GM19468 (cell line): ENCODE measurements at regions not wholly inside any gene's neighbourhood (a gene's known extent, or its start where the extent isn't known, plus 50 kb on each side); places are given as distances from the start of the nearest gene placed in this dataset.
"Not testable (repeated sequence)": the region's sequence is repeated elsewhere in the genome, so short reads cannot be mapped to it uniquely, and the experiment has no call there.

ENCODE experiments used
- ATAC-seq: cut with Tn5 transposase; IDR thresholded peaks from one replicate; pipeline ENCODE4 v1.9.1; 2021; ENCODE audit warnings: mild to moderate bottlenecking, moderate library complexity, moderate number of reproducible peaks; ENCODE audit not compliant: unreplicated experiment; ENCODE audit errors: extremely low read depth

- no peak for ATAC-seq
Observed at GRCh38 chr7:81447351-81447952, 322.4 kb downstream of the HGF start.

- ATAC-seq, result no peak
Observed at GRCh38 chr7:81446212-81446611, 323.6 kb downstream of the HGF start.

- no peak for ATAC-seq
Observed at GRCh38 chr7:81445462-81445861, 324.4 kb downstream of the HGF start.

DNA sequence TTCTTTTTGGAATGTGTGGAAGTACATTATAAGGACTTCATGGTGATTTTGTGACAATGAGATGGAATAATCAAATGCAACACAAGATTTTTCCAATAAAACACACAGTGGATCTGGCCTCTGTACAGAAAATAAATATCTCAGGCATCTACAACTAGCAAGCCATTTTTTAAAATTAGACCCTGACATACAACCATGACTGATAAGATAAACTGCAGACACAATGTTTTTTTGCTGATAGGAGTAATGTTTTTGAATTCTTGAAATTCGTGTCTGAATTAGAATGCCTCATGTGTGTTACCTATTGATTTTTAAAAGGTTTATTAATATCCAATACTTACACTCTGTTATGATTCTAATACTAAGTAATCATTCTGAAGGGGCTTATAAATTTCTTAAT lies 328.1 kb downstream of the HGF start:
- no peak for ATAC-seq

DNA sequence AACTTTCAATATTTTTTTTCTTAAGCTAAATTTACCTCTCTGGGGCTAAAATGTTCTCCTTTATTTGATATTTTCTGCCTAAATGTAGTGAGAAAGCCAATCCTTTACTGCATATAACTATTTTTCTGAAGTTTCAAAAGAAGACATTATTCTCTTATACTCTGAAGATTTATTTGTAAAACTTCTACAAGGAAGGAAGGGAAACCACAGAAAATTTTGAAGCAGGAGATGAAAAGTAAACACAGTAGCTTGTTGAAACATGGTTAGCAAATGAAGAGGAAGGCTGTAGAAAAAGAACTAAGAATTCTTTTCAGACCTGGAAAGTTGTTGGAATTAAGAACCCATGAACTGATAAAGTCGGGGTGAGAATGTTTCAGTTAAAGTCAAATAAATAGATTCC lies 330.3 kb downstream of the HGF start:
- no peak for ATAC-seq

DNA sequence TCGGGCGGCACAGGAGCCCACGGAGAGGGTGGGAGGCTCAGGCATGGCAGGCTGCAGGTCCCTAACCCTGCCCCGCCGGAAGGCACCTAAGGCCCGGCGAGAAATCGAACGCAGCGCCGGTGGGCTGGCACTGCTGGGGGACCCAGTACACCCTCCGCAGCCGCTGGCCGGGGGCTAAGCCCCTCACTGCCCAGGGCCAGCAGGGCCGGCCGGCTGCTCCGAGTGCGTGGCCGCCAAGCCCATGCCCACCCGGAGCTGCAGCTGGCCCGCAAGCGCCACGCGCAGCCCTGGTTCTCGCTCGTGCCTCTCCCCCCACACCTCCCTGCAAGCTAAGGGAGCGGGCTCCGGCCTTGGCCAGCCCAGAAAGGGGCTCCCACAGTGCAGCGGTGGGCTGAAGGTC lies 332.7 kb downstream of the HGF start:
- ATAC-seq, result not testable (repeated sequence)

DNA sequence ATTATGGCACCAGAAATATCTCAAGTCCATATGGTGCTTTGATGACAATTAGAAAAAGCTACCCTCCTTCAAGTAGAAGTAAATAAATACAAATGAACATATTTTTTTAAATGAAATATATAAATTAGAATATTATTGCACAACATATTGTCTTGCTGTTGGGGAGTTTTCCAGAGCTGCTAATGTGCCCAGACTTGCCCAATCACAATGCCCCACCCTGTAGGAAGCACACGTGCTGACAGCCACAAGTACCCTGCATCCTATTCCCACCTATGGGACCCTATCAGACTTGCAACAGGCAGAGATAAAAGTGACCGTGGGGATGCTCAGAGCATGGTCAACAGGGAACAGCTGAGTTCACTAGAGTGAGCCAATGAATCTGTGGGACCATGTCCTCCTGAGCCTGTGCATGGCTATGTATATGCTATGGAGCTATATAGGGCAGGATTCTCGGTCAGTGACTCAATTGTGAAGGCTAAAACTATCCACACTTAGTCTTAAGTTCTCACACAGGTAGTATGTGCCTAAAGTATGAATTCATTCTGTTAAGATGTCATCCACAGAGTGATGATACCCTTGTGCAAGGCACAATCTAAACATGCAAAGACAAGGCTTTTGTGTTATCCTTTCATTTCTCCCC lies 336.0 kb downstream of the HGF start:
- ATAC-seq, result no peak

DNA sequence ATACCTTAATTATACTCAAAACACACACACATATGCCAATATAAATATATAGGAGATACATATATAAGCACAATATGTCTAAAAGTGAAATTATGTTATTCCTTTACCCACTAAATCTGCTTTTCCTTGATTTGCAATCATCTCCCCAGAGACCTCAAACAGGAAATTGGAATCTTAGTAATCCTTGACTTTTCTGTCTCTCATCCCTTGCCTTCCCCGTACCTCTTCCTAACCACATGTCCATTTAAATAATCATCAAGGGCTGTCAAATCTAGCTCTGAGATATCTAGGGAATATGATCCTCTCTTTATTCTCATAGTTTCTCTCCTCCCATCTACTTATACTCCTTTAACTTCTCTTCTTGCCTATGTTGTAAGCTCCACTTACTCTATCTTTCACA lies 336.6 kb downstream of the HGF start:
- ATAC-seq, result no peak

- ATAC-seq, result no peak
Observed at GRCh38 chr7:81430761-81431160, 339.1 kb downstream of the HGF start.

DNA sequence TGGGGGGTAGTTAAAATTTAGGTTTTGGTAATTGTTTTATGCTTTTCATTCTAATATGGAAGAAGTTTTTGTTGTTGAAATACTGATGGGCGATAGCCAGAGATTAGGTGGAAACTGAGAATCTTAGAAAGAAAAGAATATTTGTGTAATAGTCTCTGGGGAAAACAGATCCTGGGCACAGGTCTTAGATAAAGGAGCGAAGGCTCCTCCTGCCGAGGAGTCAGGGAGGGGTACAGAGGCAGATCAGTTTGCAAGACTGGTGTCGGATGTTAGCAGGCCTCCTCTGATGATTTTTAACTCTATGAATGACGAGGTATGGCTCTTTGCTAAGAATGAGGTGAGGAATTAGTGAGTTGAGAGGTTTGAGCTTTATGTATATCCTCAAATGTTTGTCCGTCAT lies 339.7 kb downstream of the HGF start:
- ATAC-seq, result no peak

- ATAC-seq, result no peak
Observed at GRCh38 chr7:81427461-81427860, 342.4 kb downstream of the HGF start.

GRCh38 chr7:81420526-81421226 lies 349.2 kb downstream of the HGF start:
- ATAC-seq, result no peak

- no peak for ATAC-seq
Observed at GRCh38 chr7:81419731-81420130, 350.1 kb downstream of the HGF start.

DNA sequence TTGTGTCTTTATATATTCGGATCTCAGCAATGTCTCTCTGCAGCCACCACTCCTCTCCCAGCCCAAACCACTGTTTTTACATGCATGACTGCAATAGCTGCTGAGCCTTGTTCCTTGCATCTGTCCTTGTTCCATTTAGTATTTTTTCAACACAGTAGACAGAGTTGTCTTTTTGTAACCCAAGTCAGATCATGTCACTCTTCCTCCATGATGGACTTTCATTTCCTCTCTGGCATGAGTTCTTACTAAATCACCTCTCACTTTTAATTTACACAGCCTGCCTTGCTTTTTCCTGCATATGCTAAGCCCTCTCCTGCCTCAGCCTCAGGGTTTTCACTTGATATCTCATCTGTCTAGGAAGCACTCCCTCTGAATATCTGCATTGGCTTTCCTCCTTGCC lies 353.2 kb downstream of the HGF start:
- ATAC-seq, result no peak

GRCh38 chr7:81415181-81415580 lies 354.7 kb downstream of the HGF start:
- no peak for ATAC-seq

- ATAC-seq, result no peak
Observed at GRCh38 chr7:81414411-81414810, 355.4 kb downstream of the HGF start.

GRCh38 chr7:81410471-81411117 lies 359.3 kb downstream of the HGF start:
- ATAC-seq, result no peak

- no peak for ATAC-seq
Observed at GRCh38 chr7:81408728-81409127, 361.1 kb downstream of the HGF start.

GRCh38 chr7:81407094-81407493 lies 362.8 kb downstream of the HGF start:
- ATAC-seq, result no peak

DNA sequence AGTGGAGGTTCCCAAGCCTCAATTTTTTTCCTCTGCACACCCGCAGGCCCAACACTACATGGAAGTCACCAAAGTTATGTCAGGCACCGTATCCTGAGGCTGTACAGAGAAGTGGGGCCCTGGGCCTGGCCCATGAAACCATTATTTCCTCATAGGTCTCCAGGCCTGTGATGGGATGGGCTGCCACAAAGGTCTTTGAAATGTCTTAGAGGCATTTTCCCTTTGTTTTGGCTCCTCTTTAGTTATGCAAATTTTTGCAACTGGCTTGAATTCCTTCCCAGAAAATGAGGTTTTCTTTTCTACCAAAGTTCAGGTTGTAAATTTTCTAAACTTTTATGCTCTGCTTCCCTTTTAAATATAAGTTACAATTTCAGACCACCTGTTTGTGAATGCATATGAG lies 365.2 kb downstream of the HGF start:
- no peak for ATAC-seq

GRCh38 chr7:81402227-81402626 lies 367.6 kb downstream of the HGF start:
- no peak for ATAC-seq
